ENCODE measurements at regions not wholly inside any gene's neighbourhood (a gene's known extent, or its start where the extent isn't known, plus 50 kb on each side); places are given as distances from the start of the nearest gene placed in this dataset.
"Not testable (repeated sequence)": the region's sequence is repeated elsewhere in the genome, so short reads cannot be mapped to it uniquely, and the experiment has no call there.

DNA sequence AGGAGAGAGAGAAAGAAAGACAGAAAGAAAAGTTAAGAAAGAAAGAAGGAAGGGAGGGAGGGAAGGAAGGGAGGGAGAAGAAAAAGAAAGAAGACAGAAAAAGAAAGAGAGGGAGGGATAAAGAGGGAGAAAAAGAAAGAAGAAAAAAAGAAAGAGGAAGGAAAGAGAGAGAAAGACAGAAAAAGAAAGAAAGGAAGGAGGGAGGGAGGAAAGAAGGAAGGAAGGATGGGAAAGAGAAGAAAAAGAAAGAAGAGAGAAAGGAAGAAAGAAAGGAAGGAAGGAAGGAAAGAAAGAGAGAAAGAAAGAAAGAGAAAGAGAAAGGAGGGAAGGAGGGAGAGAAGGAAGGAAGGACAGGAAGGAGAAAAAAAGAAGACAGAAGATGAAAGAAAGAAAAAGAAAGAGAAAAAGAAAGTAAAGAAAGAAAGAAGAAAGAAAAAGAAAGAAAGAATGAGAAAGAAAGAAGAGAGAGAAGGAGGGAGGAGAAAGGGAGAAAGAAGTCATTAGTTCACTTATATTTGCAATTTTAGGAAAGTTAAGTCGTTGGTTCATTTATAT, 567.2 kb upstream of the CBLB start:
- DNase-seq (ENCODE audit: low spot score in 2 of 2) = no peak
- WGBS, 2 donors = 69 to 72% methylated on average over 1 of the region's 1 CpG
- H3K27me3 ChIP-seq = no peaks in the 10 kb centered on the region
- H3K4me3 ChIP-seq = no peak overlapping the region
- no peaks in the 10 kb centered on the region for H3K9me3 ChIP-seq
- TF ChIP-seq EP300 (IDR thresholded peaks at IDR 0.05) = no peak
- TF ChIP-seq, protein P1, sequence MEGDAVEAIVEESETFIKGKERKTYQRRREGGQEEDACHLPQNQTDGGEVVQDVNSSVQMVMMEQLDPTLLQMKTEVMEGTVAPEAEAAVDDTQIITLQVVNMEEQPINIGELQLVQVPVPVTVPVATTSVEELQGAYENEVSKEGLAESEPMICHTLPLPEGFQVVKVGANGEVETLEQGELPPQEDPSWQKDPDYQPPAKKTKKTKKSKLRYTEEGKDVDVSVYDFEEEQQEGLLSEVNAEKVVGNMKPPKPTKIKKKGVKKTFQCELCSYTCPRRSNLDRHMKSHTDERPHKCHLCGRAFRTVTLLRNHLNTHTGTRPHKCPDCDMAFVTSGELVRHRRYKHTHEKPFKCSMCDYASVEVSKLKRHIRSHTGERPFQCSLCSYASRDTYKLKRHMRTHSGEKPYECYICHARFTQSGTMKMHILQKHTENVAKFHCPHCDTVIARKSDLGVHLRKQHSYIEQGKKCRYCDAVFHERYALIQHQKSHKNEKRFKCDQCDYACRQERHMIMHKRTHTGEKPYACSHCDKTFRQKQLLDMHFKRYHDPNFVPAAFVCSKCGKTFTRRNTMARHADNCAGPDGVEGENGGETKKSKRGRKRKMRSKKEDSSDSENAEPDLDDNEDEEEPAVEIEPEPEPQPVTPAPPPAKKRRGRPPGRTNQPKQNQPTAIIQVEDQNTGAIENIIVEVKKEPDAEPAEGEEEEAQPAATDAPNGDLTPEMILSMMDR (IDR thresholded peaks at IDR 0.05) = no peak
- no peak for TF ChIP-seq POLR2A (IDR thresholded peaks at IDR 0.05)
- H3K36me3 ChIP-seq = no peaks in the 10 kb centered on the region
- H3K27ac ChIP-seq = no peak overlapping the region
- no peaks in the 10 kb centered on the region for H3K4me1 ChIP-seq

DNA sequence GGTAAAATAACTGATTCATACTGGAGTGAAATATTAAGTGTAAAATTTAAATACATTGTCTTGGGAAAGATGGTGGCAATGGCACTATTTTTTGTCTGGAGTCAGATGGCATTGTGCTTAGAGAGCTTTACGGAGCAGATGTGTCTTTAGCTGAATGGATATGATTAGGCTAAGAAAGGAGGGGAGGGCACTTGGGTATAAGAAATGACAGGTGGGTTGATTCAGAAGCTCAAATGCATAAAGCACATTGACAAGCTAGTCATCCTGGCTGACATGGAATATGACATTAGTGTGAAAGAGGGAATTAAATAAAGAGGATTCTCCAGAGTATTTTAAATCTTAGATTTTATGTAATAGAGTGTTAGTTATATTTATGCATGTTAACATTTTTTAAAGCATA, 570.1 kb upstream of the CBLB start:
- Histone ChIP-seq H3K27me3 (no peaks in the 10 kb centered on the region), H3K4me3 (no peak overlapping the region), H3K9me3 (no peaks in the 10 kb centered on the region), H3K36me3 (no peaks in the 10 kb centered on the region), H3K4me1 (no peaks in the 10 kb centered on the region), H3K27ac (no peak overlapping the region)
- WGBS, 2 donors = 90 to 96% methylated on average over 1 of the region's 1 CpG
- TF ChIP-seq POLR2A (IDR thresholded peaks at IDR 0.05) (no peak), EP300 (IDR thresholded peaks at IDR 0.05) (no peak)
- TF ChIP-seq, protein P1 (IDR thresholded peaks at IDR 0.05) = no peak
- no peak for DNase-seq (ENCODE audit: low spot score in 2 of 2)

DNA sequence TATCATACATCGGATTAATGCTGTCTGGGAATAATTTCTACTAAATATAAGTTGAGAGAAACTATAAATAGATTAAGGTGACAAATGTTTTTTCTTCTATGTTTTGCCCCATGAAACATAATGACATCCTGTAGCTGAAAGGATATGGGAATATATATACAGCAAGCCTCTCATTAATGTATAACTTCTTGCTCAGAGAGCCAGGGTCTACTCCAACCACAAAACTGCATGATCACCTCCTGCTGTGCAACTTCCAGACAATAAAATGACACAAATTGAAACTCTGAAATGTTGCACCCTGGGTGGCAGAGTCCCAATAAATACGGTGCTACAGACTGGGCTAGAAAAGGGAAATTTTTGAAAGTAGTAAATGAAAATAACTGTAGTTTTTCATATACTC, 571.9 kb upstream of the CBLB start:
- Histone ChIP-seq H3K27ac (no peak overlapping the region), H3K9me3 (no peaks in the 10 kb centered on the region), H3K27me3 (no peaks in the 10 kb centered on the region), H3K4me1 (no peaks in the 10 kb centered on the region), H3K4me3 (no peak overlapping the region), H3K36me3 (no peaks in the 10 kb centered on the region)
- WGBS, 2 donors = 76 to 83% methylated on average over 2 of the region's 2 CpGs
- TF ChIP-seq EP300 (IDR thresholded peaks at IDR 0.05) (no peak), POLR2A (IDR thresholded peaks at IDR 0.05) (no peak)
- TF ChIP-seq, protein P1 (IDR thresholded peaks at IDR 0.05) = no peak
- DNase-seq (ENCODE audit: low spot score in 2 of 2) = no peak

DNA sequence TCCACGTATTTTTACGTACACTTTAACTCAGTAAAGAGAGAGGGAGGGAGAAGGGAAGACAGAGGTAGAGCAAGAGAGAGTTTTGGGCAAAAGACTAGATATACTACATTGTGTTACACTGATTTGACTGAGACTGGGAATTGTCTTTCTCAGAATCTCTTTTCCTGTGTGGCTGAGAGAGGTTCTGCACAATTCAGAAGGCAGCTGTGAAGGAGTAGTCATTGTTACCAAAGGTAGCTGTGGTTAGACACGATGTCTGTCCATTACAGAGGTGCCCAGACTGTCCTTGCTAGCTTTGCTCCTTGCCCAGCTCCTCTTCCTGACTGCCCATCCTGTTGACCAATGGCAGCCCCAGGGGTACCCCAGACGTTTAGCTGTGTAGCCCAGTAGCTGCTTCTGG, 577.5 kb upstream of the CBLB start:
- no peaks in the 10 kb centered on the region for H3K9me3 ChIP-seq
- no peak for DNase-seq (ENCODE audit: low spot score in 2 of 2)
- no peaks in the 10 kb centered on the region for H3K36me3 ChIP-seq
- WGBS, 2 donors = 62 to 68% methylated on average over 4 of the region's 4 CpGs
- TF ChIP-seq, protein P1 (IDR thresholded peaks at IDR 0.05) = no peak
- TF ChIP-seq POLR2A (IDR thresholded peaks at IDR 0.05) = no peak
- no peak for TF ChIP-seq EP300 (IDR thresholded peaks at IDR 0.05)
- no peaks in the 10 kb centered on the region for H3K4me1 ChIP-seq
- H3K27ac ChIP-seq = no peak overlapping the region
- no peaks in the 10 kb centered on the region for H3K27me3 ChIP-seq
- H3K4me3 ChIP-seq = no peak overlapping the region

DNA sequence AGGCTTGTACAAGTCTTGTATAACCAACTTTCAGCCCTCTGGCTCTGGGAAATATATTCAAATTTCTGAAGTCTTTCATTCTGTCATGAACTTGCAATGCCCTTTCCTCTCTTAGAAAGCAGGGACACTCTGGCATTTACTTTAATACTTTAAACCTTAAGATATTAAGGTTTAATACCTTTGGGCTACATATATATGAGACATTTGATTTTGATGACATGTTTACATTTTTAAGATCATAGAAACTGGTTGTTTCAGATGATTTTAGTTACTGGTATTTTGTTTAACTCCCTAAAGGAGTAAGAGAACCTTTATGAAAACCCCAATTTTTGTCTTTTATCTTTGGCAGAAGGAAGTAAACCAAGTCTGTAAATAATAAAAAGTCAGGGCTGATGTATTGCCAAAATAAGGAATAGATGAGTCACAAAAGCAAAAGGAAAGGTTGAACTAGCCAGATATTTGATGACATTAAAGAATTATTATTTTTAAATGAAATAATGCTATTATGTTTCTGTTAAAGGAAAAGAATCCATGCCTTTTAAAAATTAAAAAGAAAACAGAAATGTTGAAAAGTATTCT, 579.0 kb upstream of the CBLB start:
- H3K4me1 ChIP-seq = peaks cover 0 to 13% (median 5%) of the 10 kb centered on the region in 4 donors
- H3K27me3 ChIP-seq = no peaks in the 10 kb centered on the region
- H3K9me3 ChIP-seq = no peaks in the 10 kb centered on the region
- TF ChIP-seq POLR2A (IDR thresholded peaks at IDR 0.05) (no peak), EP300 (IDR thresholded peaks at IDR 0.05) (no peak)
- TF ChIP-seq, protein P1 (IDR thresholded peaks at IDR 0.05) = no peak
- H3K27ac ChIP-seq = no peak overlapping the region
- no peaks in the 10 kb centered on the region for H3K36me3 ChIP-seq
- H3K4me3 ChIP-seq = no peak overlapping the region
- DNase-seq (ENCODE audit: low spot score in 2 of 2) = no peak

DNA sequence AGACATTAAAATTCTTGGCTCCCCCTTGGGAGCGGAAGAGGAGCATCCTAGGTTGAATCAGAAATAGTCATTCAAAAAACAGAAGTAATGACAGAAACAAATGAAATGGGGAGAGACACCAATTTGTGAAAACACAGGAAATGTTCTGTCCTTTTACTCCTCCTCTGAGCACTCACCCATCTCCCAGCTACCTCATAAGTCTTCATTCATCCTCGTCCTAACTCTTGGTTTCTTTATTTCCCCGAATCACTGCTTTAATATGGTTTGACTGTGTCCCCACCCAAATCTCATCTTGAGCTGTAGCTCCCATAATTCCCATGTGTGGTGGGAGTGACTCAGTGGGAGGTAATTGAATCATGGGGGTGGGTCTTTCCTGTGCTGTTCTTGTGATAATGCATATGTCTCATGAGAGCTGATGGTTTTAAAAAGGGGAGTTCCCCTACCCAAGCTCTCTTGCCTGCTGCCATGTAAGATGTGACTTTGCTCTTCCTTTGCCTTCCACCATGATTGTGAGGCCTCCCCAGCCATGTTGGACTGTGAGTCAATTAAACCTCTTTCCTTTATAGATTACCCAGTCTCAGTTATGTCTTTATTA, 579.7 kb upstream of the CBLB start:
- H3K9me3 ChIP-seq; H3K27me3 ChIP-seq; H3K4me3 ChIP-seq; H3K36me3 ChIP-seq; H3K27ac ChIP-seq; DNase-seq (ENCODE audit: low spot score in 2 of 2): not testable (repeated sequence)
- H3K4me1 ChIP-seq = peaks cover 0 to 14% (median 5%) of the 10 kb centered on the region in 4 donors
- WGBS, 2 donors = 87 to 89% methylated on average over 3 of the region's 3 CpGs
